K562 (cell line): ENCODE measurements at regions not wholly inside any gene's neighbourhood (a gene's known extent, or its start where the extent isn't known, plus 50 kb on each side); places are given as distances from the start of the nearest gene placed in this dataset.
A peak's percentile ranks its signal among the peaks of the same experiment; 100 is the strongest.

Source experiments
- ATF3 ChIP-seq, 2 experiments: fragments of 450-650 bp in 1 of 2; sonication (generic) in 1 of 2; formaldehyde crosslinking in 1 of 2; IDR thresholded peaks in 1 of 2; conservative IDR thresholded peaks in 1 of 2; 2 replicates each; pipeline versions ENCODE4 v1.6.1 to v1.8.1; 2016 to 2023; ENCODE audit warnings: mild to moderate bottlenecking in 2 of 2, moderate library complexity in 2 of 2, inconsistent platforms in 1 of 2, missing genetic modification reagents in 1 of 2
- CBFA2T3 ChIP-seq: fragments of 450-650 bp; IDR thresholded peaks from 2 replicates; pipeline ENCODE4 v1.6.1; 2017
- CHAMP1 ChIP-seq: fragments of 450-650 bp; IDR thresholded peaks from 2 replicates; pipeline ENCODE4 v1.6.1; 2016; ENCODE audit warnings: mild to moderate bottlenecking
- CREM ChIP-seq: IDR thresholded peaks from 2 replicates; pipeline ENCODE4 v1.6.1; 2014; ENCODE audit warnings: antibody characterized with exemption, low read depth
- DPF2 ChIP-seq: fragments of 450-650 bp; IDR thresholded peaks from 2 replicates; pipeline ENCODE4 v1.6.1; 2016
- E2F8 ChIP-seq: fragments of 450-650 bp; IDR thresholded peaks from 2 replicates; pipeline ENCODE4 v1.7.1; 2018; ENCODE audit warnings: mild to moderate bottlenecking, low read depth; ENCODE audit not compliant: partially characterized antibody
- FOSL1 ChIP-seq: fragments of 200-800 bp; sonication (Bioruptor generic); conservative IDR thresholded peaks from 2 replicates; pipeline ENCODE4 v1.6.1; 2016; ENCODE audit warnings: missing genetic modification characterization, missing compliant biosample characterization
- NCOA2 ChIP-seq, 2 experiments: fragments of 450-650 bp; IDR thresholded peaks; 2 replicates each; pipeline ENCODE4 v1.6.1; 2018; ENCODE audit warnings: mild to moderate bottlenecking in 2 of 2, moderate library complexity in 1 of 2; ENCODE audit not compliant: partially characterized antibody in 2 of 2
- PBX2 ChIP-seq, 2 experiments: IDR thresholded peaks in 1 of 2; conservative IDR thresholded peaks in 1 of 2; 2 replicates each; pipeline ENCODE4 v1.6.1; 2016; ENCODE audit warnings: low read depth in 2 of 2, mild to moderate bottlenecking in 1 of 2, missing compliant biosample characterization in 1 of 2, missing genetic modification characterization in 1 of 2, moderate library complexity in 1 of 2
- POLR3G ChIP-seq: IDR thresholded peaks from 2 replicates; pipeline ENCODE4 v1.6.1; 2011; ENCODE audit not compliant: insufficient read length, insufficient replicate concordance; ENCODE audit errors: extremely low read depth
- RAD51 ChIP-seq: fragments of 450-650 bp; IDR thresholded peaks from 2 replicates; pipeline ENCODE4 v1.7.1; 2016; ENCODE audit warnings: low read depth, mild to moderate bottlenecking, borderline replicate concordance
- SNRNP70 ChIP-seq: fragments of 200-400 bp; formaldehyde crosslinking; optimal IDR thresholded peaks from 2 replicates; pipeline ENCODE3; 2017; ENCODE audit warnings: low read depth, low read length
- SOX6 ChIP-seq: fragments of 450-650 bp; IDR thresholded peaks from 2 replicates; pipeline ENCODE4 v1.6.1; 2014; ENCODE audit warnings: mild to moderate bottlenecking
- TFAM ChIP-seq: fragments of 250-450 bp; sonication (Bioruptor Pico); conservative IDR thresholded peaks from 2 replicates; pipeline ENCODE4 v1.5.0; 2021; ENCODE audit warnings: mild to moderate bottlenecking, moderate library complexity
- U2AF1 ChIP-seq: fragments of 200-400 bp; formaldehyde crosslinking; optimal IDR thresholded peaks from 2 replicates; pipeline ENCODE3; 2017; ENCODE audit warnings: mild to moderate bottlenecking, low read depth, low read length, moderate library complexity
- YBX1 ChIP-seq: fragments of 450-650 bp; IDR thresholded peaks from 2 replicates; pipeline ENCODE4 v1.7.1; 2016; ENCODE audit warnings: mild to moderate bottlenecking
- ZNF24 ChIP-seq: fragments of 450-650 bp; IDR thresholded peaks from 2 replicates; pipeline ENCODE4 v1.6.1; 2016
- ZNF384 ChIP-seq: IDR thresholded peaks from 2 replicates; pipeline ENCODE4 v1.6.1; 2012; ENCODE audit warnings: low read depth, low read length, improper control_type of control experiment

- TF ChIP-seq PBX2 (CRISPR knock-in tag; IDR thresholded peaks at IDR 0.05; ENCODE audit: low read depth) (no peak), PBX2 (tag; conservative IDR thresholded peaks at IDR 0.05; ENCODE audit: low read depth) (peak; percentile 89), ZNF24 (peak; percentile 90), CBFA2T3 (peak; percentile 87), RAD51 (no peak), FOSL1 (peak; percentile 97), YBX1 (no peak), DPF2 (peak; percentile 95), ZNF384 (peak; percentile 62), POLR3G (no peak), E2F8 (no peak), TFAM (CRISPR knock-in tag) (no peak), SOX6 (peak; percentile 100), SNRNP70 (no peak), U2AF1 (no peak), CHAMP1 (0 out of 2 replicates have a peak, but pooled peaks have one; percentile 50), NCOA2 (IDR thresholded peaks at IDR 0.05; ENCODE audit: partially characterized antibody in 2 of 2) (no peak), CREM (peak; percentile 71), ATF3 (IDR thresholded peaks at IDR 0.05) (peak; percentile 93), ATF3 (CRISPR knock-in tag; conservative IDR thresholded peaks at IDR 0.05) (peak; percentile 96)
Observed at GRCh38 chrX:123803331-123803983, 56.4 kb upstream of the XIAP start (continued).
